ENCODE measurements at regions not wholly inside any gene's neighbourhood (a gene's known extent, or its start where the extent isn't known, plus 50 kb on each side); places are given as distances from the start of the nearest gene placed in this dataset.

- Histone ChIP-seq H3K27ac (ENCODE audit: low read depth in 1 of 2, low read length in 1 of 2) (no peak overlapping the region), H3K4me3 (ENCODE audit: low read length in 2 of 2) (no peak overlapping the region), H3K4me1 (ENCODE audit: control insufficient read depth in 2 of 2, insufficient read depth in 2 of 2, low read length in 2 of 2) (no peaks in the 10 kb centered on the region), H3K36me3 (ENCODE audit: control insufficient read depth in 2 of 2, insufficient read depth in 2 of 2, low read length in 1 of 2) (no peaks in the 10 kb centered on the region), H3K27me3 (ENCODE audit: control insufficient read depth in 2 of 2, insufficient read depth in 1 of 2, low read length in 1 of 2) (no peaks in the 10 kb centered on the region), H3K9me3 (ENCODE audit: control insufficient read depth in 2 of 2, insufficient read depth in 1 of 2, low read length in 1 of 2) (no peaks in the 10 kb centered on the region)
- no peak for DNase-seq (ENCODE audit: low read depth in 6 of 9, low spot score in 9 of 9)
- WGBS, result 87% methylated on average over 16 of the region's 16 CpGs
These were observed 512.0 kb upstream of the FAT1 start for GRCh38 chr4:187235456-187236170.

- Histone ChIP-seq H3K4me1 (ENCODE audit: control insufficient read depth in 2 of 2, insufficient read depth in 2 of 2, low read length in 2 of 2) (no peaks in the 10 kb centered on the region), H3K9me3 (ENCODE audit: control insufficient read depth in 2 of 2, insufficient read depth in 1 of 2, low read length in 1 of 2) (no peaks in the 10 kb centered on the region), H3K4me3 (ENCODE audit: low read length in 2 of 2) (no peak overlapping the region), H3K27ac (ENCODE audit: low read depth in 1 of 2, low read length in 1 of 2) (no peak overlapping the region), H3K36me3 (ENCODE audit: control insufficient read depth in 2 of 2, insufficient read depth in 2 of 2, low read length in 1 of 2) (no peaks in the 10 kb centered on the region), H3K27me3 (ENCODE audit: control insufficient read depth in 2 of 2, insufficient read depth in 1 of 2, low read length in 1 of 2) (no peaks in the 10 kb centered on the region)
- WGBS, result 86% methylated on average over 4 of the region's 4 CpGs
- no peak for DNase-seq (ENCODE audit: low read depth in 6 of 9, low spot score in 9 of 9)
These were observed 512.7 kb upstream of the FAT1 start for GRCh38 chr4:187236209-187236890.

DNA sequence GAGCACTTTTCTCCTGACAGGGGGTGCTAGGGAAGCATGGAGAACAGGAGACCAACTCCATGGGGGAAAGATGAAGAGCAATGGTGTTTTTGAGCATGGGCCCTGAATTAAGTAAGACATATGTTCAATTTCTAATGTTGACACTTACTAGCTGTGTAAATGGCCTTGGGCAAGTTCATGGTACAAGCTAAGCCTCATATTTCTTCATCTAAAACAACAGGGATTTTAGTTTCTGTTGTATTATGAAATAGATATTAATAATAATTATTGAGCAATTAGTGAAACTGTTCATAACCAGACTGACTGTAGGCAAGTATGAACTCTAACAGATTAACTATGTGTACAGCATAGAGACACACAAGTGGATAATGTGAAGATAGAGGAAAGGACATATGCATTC, 515.0 kb upstream of the FAT1 start:
- H3K9me3 ChIP-seq (ENCODE audit: control insufficient read depth in 2 of 2, insufficient read depth in 1 of 2, low read length in 1 of 2), result no peaks in the 10 kb centered on the region
- H3K4me1 ChIP-seq (ENCODE audit: control insufficient read depth in 2 of 2, insufficient read depth in 2 of 2, low read length in 2 of 2), result no peaks in the 10 kb centered on the region
- no peak for DNase-seq (ENCODE audit: low read depth in 6 of 9, low spot score in 9 of 9)
- H3K4me3 ChIP-seq (ENCODE audit: low read length in 2 of 2), result no peak overlapping the region
- no peaks in the 10 kb centered on the region for H3K27me3 ChIP-seq (ENCODE audit: control insufficient read depth in 2 of 2, insufficient read depth in 1 of 2, low read length in 1 of 2)
- no peaks in the 10 kb centered on the region for H3K36me3 ChIP-seq (ENCODE audit: control insufficient read depth in 2 of 2, insufficient read depth in 2 of 2, low read length in 1 of 2)
- H3K27ac ChIP-seq (ENCODE audit: low read depth in 1 of 2, low read length in 1 of 2), result no peak overlapping the region

DNA sequence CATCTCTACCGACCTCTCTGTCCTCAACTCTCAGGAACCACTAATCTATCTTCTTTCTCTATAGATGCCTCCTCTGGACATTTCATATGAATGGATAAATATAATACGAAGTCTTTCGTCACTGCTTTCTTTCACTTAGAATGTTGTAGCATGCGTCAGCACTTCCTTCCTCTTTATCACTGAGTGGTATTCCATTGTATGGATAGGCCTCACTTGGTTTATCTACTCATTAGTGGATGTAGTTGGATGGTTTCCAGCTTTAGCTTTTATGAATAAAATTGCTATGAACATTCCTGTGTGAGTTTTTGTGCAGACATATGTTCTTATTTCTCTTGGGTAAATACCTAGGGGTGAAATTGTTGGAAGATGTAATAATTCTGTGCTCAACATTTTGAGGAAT, 528.2 kb upstream of the FAT1 start:
- no peak for DNase-seq (ENCODE audit: low read depth in 6 of 9, low spot score in 9 of 9)
- Histone ChIP-seq H3K4me1 (ENCODE audit: control insufficient read depth in 2 of 2, insufficient read depth in 2 of 2, low read length in 2 of 2) (no peaks in the 10 kb centered on the region), H3K4me3 (ENCODE audit: low read length in 2 of 2) (no peak overlapping the region), H3K9me3 (ENCODE audit: control insufficient read depth in 2 of 2, insufficient read depth in 1 of 2, low read length in 1 of 2) (no peaks in the 10 kb centered on the region), H3K27ac (ENCODE audit: low read depth in 1 of 2, low read length in 1 of 2) (no peak overlapping the region), H3K36me3 (ENCODE audit: control insufficient read depth in 2 of 2, insufficient read depth in 2 of 2, low read length in 1 of 2) (no peaks in the 10 kb centered on the region), H3K27me3 (ENCODE audit: control insufficient read depth in 2 of 2, insufficient read depth in 1 of 2, low read length in 1 of 2) (no peaks in the 10 kb centered on the region)
- 74% methylated on average over 4 of the region's 4 CpGs for WGBS

- WGBS, result 75% methylated on average over 6 of the region's 6 CpGs
- no peaks in the 10 kb centered on the region for H3K27me3 ChIP-seq (ENCODE audit: control insufficient read depth in 2 of 2, insufficient read depth in 1 of 2, low read length in 1 of 2)
- DNase-seq (ENCODE audit: low read depth in 6 of 9, low spot score in 9 of 9), result no peak
- H3K9me3 ChIP-seq (ENCODE audit: control insufficient read depth in 2 of 2, insufficient read depth in 1 of 2, low read length in 1 of 2), result no peaks in the 10 kb centered on the region
- no peak overlapping the region for H3K4me3 ChIP-seq (ENCODE audit: low read length in 2 of 2)
- no peaks in the 10 kb centered on the region for H3K4me1 ChIP-seq (ENCODE audit: control insufficient read depth in 2 of 2, insufficient read depth in 2 of 2, low read length in 2 of 2)
- no peaks in the 10 kb centered on the region for H3K36me3 ChIP-seq (ENCODE audit: control insufficient read depth in 2 of 2, insufficient read depth in 2 of 2, low read length in 1 of 2)
- no peak overlapping the region for H3K27ac ChIP-seq (ENCODE audit: low read depth in 1 of 2, low read length in 1 of 2)
These were observed 533.2 kb upstream of the FAT1 start for GRCh38 chr4:187256897-187257296.

DNA sequence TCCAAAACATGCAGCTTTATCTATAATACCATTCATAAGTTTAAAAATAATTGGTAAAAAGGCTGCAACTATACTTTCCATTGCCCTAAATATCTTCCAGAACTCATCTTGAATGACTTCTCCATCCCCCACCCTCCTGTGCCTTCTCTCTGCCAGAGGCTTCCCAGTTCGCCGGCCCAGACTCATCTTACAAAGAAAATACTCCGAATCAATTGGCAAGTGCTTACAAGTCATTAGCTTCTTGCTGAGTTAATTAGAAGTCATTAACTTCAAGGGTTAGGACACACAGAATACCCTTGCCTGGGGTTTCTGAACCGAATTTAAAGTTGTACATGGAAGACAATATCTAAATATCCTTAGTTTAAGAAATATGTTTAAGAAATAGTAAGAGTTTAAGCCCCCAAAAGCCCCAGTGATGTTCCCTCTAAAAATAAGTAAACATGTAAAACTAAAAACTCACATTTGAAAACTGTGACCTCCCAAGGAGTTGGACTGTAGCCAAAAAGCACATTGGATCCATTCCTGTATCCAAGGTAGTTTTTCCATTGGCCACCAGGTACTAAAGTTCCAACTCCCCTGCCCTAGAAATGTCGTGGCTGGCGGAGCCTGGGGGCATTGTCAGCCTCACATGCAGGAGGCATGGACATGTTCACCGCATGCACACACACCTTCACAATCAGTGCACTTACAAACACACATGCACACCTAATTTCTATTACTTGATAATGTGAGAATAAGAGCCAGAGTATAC, 535.2 kb upstream of the FAT1 start:
- H3K4me3 ChIP-seq (ENCODE audit: low read length in 2 of 2), result no peak overlapping the region
- H3K27me3 ChIP-seq (ENCODE audit: control insufficient read depth in 2 of 2, insufficient read depth in 1 of 2, low read length in 1 of 2), result no peaks in the 10 kb centered on the region
- 51% methylated on average over 7 of the region's 7 CpGs for WGBS
- H3K36me3 ChIP-seq (ENCODE audit: control insufficient read depth in 2 of 2, insufficient read depth in 2 of 2, low read length in 1 of 2), result no peaks in the 10 kb centered on the region
- no peak for DNase-seq (ENCODE audit: low read depth in 6 of 9, low spot score in 9 of 9)
- no peaks in the 10 kb centered on the region for H3K4me1 ChIP-seq (ENCODE audit: control insufficient read depth in 2 of 2, insufficient read depth in 2 of 2, low read length in 2 of 2)
- no peak overlapping the region for H3K27ac ChIP-seq (ENCODE audit: low read depth in 1 of 2, low read length in 1 of 2)
- no peaks in the 10 kb centered on the region for H3K9me3 ChIP-seq (ENCODE audit: control insufficient read depth in 2 of 2, insufficient read depth in 1 of 2, low read length in 1 of 2)

- Histone ChIP-seq H3K9me3 (ENCODE audit: control insufficient read depth in 2 of 2, insufficient read depth in 1 of 2, low read length in 1 of 2) (peaks cover 0 to 4% of the 10 kb centered on the region in 2 donors), H3K27ac (ENCODE audit: low read depth in 1 of 2, low read length in 1 of 2) (no peak overlapping the region), H3K4me1 (ENCODE audit: control insufficient read depth in 2 of 2, insufficient read depth in 2 of 2, low read length in 2 of 2) (no peaks in the 10 kb centered on the region), H3K4me3 (ENCODE audit: low read length in 2 of 2) (no peak overlapping the region), H3K36me3 (ENCODE audit: control insufficient read depth in 2 of 2, insufficient read depth in 2 of 2, low read length in 1 of 2) (no peaks in the 10 kb centered on the region), H3K27me3 (ENCODE audit: control insufficient read depth in 2 of 2, insufficient read depth in 1 of 2, low read length in 1 of 2) (no peaks in the 10 kb centered on the region)
- no peak for DNase-seq (ENCODE audit: low read depth in 6 of 9, low spot score in 9 of 9)
- 69% methylated on average over 2 of the region's 2 CpGs for WGBS
These were observed 545.3 kb upstream of the FAT1 start for GRCh38 chr4:187268940-187269339.

GRCh38 chr4:187270154-187270553, 546.5 kb upstream of the FAT1 start:
- DNase-seq (ENCODE audit: low read depth in 6 of 9, low spot score in 9 of 9), result no peak
- no peaks in the 10 kb centered on the region for H3K27me3 ChIP-seq (ENCODE audit: control insufficient read depth in 2 of 2, insufficient read depth in 1 of 2, low read length in 1 of 2)
- peaks cover 0 to 4% of the 10 kb centered on the region in 2 donors for H3K9me3 ChIP-seq (ENCODE audit: control insufficient read depth in 2 of 2, insufficient read depth in 1 of 2, low read length in 1 of 2)
- H3K36me3 ChIP-seq (ENCODE audit: control insufficient read depth in 2 of 2, insufficient read depth in 2 of 2, low read length in 1 of 2), result no peaks in the 10 kb centered on the region
- no peaks in the 10 kb centered on the region for H3K4me1 ChIP-seq (ENCODE audit: control insufficient read depth in 2 of 2, insufficient read depth in 2 of 2, low read length in 2 of 2)
- H3K4me3 ChIP-seq (ENCODE audit: low read length in 2 of 2), result no peak overlapping the region
- 53% methylated on average over 3 of the region's 3 CpGs for WGBS
- no peak overlapping the region for H3K27ac ChIP-seq (ENCODE audit: low read depth in 1 of 2, low read length in 1 of 2)

DNA sequence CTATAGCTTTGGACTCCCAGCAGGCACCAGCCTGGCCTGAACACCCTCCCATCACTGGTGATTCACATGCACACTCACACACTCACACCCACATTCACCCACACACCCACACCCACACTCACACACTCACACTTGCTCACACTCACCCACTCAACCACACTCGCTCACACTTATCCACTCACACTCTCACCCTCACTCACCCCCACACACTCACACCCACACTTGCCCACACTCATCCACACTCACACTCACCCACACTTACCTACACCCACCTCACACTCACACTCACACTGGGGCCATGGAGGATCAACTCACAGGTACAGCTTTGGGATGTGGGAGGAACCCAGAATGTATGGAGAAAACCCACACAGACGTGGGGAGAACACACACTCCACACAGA, 548.2 kb upstream of the FAT1 start:
- no peak overlapping the region for H3K27ac ChIP-seq (ENCODE audit: low read depth in 1 of 2, low read length in 1 of 2)
- WGBS, result 92% methylated on average over 2 of the region's 2 CpGs
- H3K4me3 ChIP-seq (ENCODE audit: low read length in 2 of 2), result no peak overlapping the region
- peaks cover 0 to 4% of the 10 kb centered on the region in 2 donors for H3K9me3 ChIP-seq (ENCODE audit: control insufficient read depth in 2 of 2, insufficient read depth in 1 of 2, low read length in 1 of 2)
- H3K27me3 ChIP-seq (ENCODE audit: control insufficient read depth in 2 of 2, insufficient read depth in 1 of 2, low read length in 1 of 2), result no peaks in the 10 kb centered on the region
- no peaks in the 10 kb centered on the region for H3K4me1 ChIP-seq (ENCODE audit: control insufficient read depth in 2 of 2, insufficient read depth in 2 of 2, low read length in 2 of 2)
- no peaks in the 10 kb centered on the region for H3K36me3 ChIP-seq (ENCODE audit: control insufficient read depth in 2 of 2, insufficient read depth in 2 of 2, low read length in 1 of 2)
- no peak for DNase-seq (ENCODE audit: low read depth in 6 of 9, low spot score in 9 of 9)

All from thymus (tissue), 11 donors.